HG03342 (cell line): ENCODE measurements at regions not wholly inside any gene's neighbourhood (a gene's known extent, or its start where the extent isn't known, plus 50 kb on each side); places are given as distances from the start of the nearest gene placed in this dataset.
A peak's percentile ranks its signal among the peaks of the same experiment; 100 is the strongest.
"Not testable (repeated sequence)": the region's sequence is repeated elsewhere in the genome, so short reads cannot be mapped to it uniquely, and the experiment has no call there.

Experiments
- ATAC-seq: cut with Tn5 transposase; IDR thresholded peaks from one replicate; pipeline ENCODE4 v1.9.1; 2021; ENCODE audit warnings: mild to moderate bottlenecking, moderate library complexity; ENCODE audit not compliant: unreplicated experiment

DNA sequence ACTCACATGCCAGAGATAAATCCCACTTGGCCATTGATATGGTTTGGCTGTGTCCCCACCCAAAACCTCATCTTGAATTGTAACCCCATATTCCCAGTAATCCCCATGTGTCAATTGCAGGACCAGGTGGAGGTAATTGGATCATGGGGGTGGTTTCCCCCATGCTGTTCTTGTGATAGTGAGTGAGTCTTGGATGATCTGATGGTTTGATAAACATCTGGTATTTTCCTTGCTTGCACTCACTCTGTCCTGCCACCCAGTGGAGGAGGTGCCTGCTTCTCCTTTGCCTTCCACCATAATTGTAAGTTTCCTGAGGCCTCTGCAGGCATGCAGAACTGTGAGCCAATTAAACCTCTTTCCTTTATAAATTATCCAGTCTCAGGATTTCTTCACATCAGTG lies 50.4 kb upstream of the B3GAT2 start:
- ATAC-seq = not testable (repeated sequence)

DNA sequence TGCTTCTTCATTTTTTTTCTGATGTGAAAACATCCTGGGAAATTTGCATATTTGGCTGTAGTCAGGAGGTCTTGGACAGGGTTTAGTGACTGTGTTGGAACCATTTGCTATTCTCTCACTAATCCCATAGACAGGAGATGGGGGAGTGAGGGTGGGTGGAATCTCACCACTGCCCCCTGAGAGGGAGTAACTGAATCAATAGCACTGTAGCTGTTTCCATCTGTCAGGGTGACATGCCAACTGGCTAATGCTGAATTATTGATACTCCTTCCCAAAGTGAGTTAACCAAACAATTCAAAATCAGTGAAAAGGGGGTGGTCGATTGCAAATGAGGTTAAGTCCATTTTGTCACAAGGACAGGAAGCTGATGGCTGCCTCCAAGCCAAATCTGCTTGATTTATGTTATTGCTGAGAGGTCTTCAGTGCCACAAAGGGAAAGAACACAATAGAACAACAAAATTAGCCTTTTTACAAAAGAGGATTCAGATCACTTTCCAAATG lies 55.1 kb upstream of the B3GAT2 start:
- ATAC-seq = no peak

GRCh38 chr6:71012866-71013469 lies 56.1 kb upstream of the B3GAT2 start:
- ATAC-seq = peak; percentile 77

GRCh38 chr6:71015392-71015791 lies 58.5 kb upstream of the B3GAT2 start:
- no peak for ATAC-seq

DNA sequence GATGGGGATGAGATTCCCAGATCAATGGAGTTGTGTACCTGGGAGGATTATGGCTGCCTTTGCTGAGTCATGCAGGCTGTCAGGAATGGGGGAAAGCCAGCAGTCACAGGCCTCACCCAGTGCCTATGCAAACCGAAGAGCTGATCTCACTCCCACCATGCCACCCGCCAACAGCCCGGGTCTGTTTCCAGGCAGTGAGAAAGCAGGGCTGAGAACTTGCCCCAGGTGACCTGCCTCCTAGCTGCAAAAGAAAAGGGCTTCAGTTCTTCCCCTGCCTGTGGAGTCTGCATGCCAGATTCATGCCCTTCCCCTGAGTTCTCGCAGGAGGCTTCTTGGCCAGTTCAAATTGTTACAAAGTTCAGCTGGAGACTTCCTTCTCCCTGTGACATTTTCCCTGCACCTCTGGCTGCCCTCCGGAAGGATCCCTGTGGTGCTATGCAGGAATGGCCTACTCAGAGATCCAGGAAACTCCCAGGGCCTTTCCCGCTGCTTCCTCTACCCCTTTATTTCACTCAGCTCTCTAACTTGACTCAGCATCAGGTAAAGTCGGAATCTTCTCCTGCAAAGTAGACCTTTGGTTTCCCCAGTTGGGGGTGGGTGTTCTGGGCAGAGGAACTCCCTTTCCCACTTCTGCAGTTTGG lies 71.5 kb upstream of the B3GAT2 start:
- no peak for ATAC-seq

- no peak for ATAC-seq
Measured at GRCh38 chr6:71028877-71029252, 72.0 kb upstream of the B3GAT2 start.

DNA sequence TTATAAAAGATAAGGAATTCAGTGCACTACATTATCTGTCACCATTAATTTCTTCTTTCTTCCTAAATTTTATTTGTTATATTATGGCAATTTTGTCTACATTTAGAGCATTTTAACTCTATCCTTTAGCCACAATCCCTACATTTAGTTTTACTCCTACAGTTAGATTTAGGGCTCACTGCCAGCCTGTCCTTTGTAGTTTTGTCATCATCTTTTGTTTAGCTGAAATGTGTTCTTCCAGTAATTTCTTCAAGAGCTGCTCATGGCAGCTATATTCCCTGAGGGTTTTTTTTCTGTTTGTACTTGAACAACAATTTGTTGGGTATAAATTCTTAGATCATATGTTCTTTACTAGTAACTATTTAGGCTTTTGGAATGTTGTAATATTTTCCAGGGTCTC lies 72.7 kb upstream of the B3GAT2 start:
- ATAC-seq = no peak

DNA sequence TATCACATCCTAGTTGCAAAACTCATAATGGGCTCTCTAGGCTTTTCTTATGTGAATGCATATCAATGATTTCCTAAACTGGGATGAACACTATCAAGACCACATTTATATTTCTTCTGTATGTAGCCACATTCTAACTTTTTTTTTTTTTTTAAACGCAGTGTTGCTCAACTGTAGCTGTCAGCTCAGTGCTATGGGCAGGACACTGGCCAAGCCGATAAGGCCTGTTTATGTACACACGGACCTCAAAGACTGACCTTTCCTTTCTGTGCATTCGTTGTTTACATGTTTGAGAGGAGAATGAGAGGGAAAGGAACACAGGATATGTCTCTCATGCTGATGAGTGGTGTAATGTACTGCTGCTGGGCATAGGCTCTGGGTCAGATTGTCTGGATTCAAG lies 75.1 kb upstream of the B3GAT2 start:
- no peak for ATAC-seq

DNA sequence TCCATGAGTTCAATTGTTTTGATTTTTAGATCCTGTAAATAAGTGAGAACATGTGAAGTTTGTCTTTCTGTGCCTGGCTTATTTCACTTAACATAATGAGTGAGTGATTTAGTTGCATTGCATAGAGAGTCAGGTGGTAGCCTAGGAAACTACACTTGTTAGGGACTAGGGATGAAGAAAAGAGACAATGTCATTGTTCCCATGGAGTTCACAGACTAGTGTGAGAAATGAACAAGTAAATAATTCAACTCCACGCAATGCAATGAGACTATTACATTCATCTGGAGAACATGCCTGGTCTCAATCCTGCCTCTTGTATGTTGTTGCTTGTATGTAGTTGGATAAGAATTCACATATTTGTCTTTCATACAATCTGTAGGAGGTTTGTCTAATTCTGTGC lies 76.3 kb upstream of the B3GAT2 start:
- no peak for ATAC-seq

DNA sequence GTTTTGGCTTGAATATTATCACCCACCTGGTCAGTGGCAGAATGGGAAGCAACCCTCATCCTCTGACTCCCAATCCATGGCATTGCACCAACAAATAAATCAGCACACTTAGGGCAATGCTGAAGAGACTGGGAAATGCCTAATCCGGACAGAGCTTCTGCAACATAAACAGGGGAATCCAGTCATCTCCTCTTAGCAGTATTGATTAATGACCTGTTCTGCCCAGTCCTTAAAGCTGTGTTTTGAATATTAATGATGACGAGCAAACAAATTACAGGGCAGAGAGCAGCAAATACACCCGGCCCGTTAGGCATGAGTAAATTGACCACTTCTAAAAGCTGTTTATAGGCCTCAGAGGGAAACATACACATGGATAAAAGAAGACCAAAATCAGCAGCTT lies 77.0 kb upstream of the B3GAT2 start:
- no peak for ATAC-seq

- no peak for ATAC-seq
Measured at GRCh38 chr6:71034563-71035345, 77.9 kb upstream of the B3GAT2 start.

GRCh38 chr6:71035871-71036270 lies 79.0 kb upstream of the B3GAT2 start:
- ATAC-seq = no peak

- no peak for ATAC-seq
Measured at GRCh38 chr6:71038711-71039344, 82.0 kb upstream of the B3GAT2 start.

DNA sequence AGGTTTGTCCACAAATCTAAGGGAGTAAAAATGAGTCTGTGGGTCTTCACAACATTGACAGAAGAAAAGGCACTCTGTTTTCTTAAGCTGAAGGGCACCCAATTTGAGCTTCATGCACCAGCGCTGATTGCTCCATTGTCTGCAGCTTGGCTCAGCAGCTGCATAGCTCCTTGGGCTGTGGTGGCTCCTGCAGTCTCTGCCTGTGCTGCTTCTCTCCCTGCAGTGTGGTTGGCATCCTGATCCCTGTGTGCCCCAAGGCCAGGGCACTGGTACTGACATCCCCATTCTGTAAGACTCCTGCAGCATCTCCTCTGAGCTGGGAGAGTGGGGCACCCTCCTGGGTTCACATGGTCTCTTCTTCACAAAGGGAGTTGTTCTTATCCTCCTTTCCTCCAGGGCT lies 83.2 kb upstream of the B3GAT2 start:
- ATAC-seq = no peak

DNA sequence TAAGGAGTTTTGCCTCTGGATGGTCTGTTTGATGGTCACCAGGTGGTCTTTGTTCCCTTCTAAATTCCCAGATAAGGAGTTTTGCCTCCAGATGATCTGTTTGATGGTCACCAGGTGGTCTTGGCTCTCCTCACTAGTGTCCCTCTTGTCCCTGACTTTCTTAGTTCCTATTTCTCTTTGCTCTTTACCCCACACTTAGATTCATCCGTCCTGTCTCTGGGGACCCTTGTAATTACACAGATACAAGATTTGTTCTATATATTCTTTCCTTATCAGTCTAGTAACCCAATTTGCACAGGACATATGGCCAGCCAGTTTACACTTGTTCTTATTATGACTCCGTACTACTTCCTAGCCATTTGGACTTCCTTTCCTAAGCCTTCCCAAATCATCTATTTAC lies 84.0 kb upstream of the B3GAT2 start:
- no peak for ATAC-seq

- ATAC-seq = peak; percentile 56
Measured at GRCh38 chr6:71043902-71044301, 87.0 kb upstream of the B3GAT2 start.

- ATAC-seq = no peak
Measured at GRCh38 chr6:71044753-71045152, 87.9 kb upstream of the B3GAT2 start.

- no peak for ATAC-seq
Measured at GRCh38 chr6:71045296-71045695, 88.4 kb upstream of the B3GAT2 start.

DNA sequence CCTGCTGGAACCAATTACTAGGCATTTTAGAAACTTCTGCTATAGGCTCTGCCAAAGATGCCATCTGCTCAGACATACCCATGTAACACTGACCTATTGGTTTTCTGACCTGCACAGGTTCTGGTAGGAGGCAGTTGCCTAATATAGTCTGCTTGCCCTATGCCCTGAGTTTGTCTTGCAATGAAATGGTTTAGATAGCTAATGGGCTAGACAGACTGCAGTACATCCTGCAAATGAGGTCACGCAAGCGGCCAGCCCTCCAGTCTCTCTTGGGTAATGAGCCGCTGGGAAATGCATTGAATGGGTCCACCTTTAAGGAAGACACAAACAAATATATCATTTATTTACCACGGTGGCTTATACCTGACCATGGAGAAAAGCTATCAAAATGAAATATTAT lies 90.6 kb upstream of the B3GAT2 start:
- no peak for ATAC-seq

DNA sequence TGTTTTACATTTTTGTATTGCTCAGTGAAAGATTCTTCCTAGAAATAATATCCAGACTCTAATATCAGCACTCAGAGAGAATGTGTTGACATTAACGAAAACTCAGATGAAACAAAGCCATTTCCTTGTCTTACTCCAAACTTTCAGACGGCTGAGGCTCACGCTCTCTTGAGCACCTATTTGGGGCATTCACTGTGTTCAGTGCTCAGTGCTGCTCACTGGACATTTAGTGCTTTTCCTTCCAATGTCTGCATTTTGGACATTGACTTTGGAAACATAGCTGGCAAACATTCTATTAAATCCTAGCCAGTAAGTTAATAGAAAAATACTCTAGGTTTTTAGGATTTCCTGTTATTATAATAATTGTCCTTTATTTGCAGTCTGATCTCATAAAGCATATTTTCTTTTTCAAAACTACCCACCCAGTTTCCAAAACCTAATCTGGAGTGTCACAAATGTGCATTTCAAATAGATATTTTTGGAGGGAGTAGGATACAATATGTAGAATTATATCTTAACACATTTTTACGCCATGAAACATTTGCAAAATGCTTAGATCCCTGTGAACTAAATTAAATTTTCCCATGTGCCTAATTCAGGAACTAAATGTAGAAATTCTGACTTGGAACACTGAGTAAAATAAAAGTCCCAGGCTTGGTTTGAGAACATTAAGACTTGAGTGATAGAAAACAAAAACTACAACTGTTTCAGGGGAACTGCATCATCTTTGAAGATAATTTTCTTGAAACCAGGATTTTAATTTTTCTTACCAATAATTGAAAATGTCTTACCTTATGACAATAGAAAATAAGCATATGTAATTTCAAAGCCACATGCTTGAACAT lies 91.7 kb upstream of the B3GAT2 start:
- no peak for ATAC-seq
